HG02610 (cell line): ENCODE measurements at regions not wholly inside any gene's neighbourhood (a gene's known extent, or its start where the extent isn't known, plus 50 kb on each side); places are given as distances from the start of the nearest gene placed in this dataset.

Experiments used
- ATAC-seq: cut with Tn5 transposase; IDR thresholded peaks from one replicate; pipeline ENCODE4 v1.9.1; 2021; ENCODE audit warnings: mild to moderate bottlenecking, moderate library complexity; ENCODE audit not compliant: unreplicated experiment

DNA sequence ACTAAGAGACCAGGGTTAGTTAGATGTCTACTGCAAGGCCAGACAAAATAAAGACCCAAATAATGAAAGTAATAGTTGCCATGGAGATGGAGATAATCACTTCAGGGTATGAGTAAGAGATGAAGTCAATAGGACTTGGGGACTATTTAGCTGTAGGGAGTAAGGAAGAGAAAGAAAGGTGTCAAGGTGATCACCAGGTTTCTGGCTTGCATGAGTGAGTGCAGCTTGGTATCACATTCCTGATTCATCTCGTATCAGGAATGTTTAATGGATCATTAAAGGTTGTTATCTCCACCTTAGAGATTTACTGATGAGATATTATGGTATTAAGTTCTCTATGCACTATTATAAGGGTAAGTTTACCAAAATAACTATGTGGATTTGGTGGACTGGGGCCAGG is 357.4 kb upstream of the ATP11B start:
- ATAC-seq, result no peak

DNA sequence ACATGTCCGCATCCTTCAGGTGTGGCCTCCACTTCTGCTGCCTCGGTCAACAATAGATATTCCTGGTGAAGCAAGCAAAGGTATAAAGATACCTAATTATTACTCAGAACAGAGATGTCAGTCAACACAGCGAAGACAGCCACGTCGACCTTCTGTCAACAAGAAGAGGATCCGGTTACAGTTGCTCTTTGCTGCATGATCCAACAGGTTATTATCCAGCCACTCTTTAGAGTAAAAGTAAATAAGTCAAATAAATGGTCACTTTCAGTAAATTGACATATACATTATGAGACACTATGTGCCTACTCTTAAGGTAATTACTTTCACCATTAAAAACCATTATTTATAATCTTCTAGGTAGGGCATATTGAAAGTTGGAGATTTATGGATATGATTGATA is 356.8 kb upstream of the ATP11B start:
- ATAC-seq, result no peak

DNA sequence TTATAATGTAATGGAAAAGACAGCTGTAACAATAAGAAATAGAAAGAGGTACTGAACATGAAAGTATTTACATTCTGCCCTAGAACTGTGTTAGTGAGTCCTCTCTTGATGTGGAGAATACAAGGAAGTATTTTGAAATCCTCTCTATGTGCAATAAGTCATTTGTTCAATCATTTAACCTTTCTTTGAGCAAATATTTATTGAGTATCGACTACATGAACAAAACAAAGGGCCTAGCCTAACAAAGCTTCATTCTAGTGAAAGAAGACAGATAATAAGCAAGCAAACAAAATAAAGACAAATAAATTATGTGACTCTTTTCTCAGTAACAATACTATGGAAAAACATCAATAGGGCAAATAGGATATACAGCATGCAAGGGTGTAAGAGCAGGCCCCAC is 354.9 kb upstream of the ATP11B start:
- ATAC-seq, result no peak

DNA sequence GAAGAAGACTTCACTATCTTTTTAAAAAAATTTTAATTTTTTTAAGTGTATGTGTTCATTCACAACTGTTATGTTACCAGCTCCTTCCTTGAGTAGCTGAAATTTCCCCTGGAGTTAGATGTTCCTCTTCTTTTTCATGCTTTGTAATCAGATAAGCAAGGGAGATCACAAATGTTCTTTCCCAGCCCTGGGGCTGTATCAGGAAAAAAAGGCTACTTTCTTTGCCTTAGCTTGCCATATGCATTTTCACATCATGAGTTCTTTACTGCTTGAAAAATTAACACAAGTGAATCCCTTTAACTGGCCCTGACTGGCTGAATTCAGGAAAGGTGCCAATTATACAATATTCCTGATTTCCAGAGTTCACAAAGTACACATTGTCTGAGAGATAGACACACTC is 353.2 kb upstream of the ATP11B start:
- ATAC-seq, result no peak

DNA sequence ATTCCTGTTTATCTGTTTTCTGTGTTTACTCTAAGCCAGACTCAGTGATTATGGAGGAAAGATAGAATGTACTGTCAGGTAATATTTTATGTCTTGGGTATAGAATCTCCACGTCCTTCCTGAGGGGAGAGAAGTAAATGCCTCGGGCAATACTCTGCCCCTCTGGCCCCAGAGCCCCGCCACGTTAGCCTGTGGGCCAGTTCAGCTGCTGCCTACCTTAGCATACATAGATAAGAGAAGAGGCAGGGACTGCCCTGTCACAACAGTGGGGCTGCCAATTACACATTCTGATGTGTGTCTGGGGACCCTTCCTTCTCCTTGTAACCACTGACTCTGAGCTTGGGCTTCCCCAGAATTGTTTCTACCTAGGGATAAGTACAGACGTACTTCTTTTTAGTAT is 347.7 kb upstream of the ATP11B start:
- ATAC-seq, result no peak

DNA sequence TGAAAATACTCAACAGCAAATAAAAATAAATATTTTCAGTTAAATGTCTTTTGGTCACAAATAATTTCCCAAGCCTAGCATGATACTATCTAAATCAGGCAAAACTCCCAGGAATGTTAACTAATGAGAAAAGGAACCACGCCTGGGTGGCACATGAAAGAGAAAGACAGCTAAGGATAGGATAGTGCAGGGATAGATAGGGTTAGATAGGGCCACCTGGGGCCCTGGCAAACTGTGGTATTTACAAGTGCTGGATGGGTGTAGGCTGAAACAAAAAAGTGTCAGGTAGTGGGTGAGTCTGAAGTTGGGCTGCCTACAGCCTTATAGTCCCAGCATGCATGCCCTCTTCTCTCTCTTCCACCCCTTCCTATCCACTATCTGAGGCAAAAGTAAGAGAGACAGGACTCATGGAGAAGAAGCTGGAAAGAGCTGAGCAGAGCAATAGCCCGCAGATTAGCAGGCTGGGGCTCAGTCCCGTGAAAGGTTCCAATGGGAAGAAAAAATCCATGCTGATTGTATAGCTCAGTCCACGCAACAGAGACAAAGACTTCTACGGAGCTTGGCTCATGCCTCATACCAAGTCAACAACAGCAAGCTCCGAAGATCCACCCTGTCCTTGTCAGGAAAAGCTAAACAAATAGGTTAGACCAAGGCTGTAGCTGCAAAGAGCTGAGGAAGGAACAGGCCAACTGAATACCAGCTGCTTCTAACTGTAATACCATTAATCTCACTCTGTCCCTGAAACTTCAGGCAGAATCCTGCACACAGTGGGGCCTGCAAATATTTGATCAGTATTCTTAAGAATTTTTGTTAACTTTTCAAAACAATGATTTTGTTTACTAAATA is 342.1 kb upstream of the ATP11B start:
- no peak for ATAC-seq

DNA sequence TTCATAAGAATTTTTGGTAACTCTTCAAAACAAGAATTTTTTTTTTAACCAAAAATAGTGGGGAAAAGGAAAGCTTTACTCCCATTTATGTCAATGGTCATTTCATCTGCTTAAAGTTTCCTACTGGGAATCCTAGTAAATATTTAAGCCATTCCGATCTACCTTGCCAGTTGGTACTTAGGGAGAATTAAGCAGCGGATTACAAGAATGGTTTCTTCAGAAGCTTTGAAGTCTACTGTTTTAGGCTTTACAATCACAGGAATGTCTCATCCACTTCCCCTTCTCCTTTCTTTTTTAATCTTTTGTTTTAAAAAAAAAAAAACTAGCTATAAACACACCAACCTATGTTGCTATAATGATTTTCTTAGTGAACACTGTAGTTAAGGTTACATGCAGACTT is 341.4 kb upstream of the ATP11B start:
- no peak for ATAC-seq

DNA sequence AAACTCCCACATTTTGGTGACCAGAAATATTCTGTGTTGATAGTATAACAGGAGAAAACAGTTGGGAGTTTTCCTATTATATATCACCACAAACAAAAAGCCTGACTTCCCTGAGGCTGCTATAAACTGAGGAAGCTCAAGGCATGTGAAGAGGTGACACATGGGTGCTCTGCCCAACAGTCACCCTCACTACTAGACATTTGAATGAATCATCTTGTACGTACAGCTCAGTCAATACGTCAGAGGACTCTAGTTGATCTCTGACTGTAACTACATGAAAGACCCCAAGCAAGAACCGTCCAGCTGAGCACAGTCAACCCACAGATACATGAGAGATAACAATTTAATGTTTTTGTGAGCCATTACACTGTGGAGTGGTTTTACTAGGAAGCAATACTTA is 338.3 kb upstream of the ATP11B start:
- no peak for ATAC-seq

DNA sequence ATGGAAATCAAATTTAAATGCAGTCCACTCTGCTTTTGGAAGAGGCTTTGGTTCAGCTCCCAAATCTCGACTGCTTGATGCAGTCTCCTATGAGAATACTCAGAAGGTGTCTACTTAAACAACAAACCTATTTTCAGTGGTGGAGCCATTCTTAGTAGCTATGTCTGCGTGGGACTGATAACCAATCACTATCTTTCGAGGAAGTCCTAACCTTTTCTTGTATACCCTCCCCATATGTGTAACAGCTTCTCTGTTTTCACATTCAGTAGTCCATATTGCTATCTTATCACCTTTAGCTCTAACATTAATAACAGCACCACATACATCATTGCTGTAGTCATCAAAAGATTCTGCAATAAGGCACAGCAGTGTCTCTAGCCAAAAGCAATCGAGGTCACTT is 333.0 kb upstream of the ATP11B start:
- ATAC-seq, result no peak

DNA sequence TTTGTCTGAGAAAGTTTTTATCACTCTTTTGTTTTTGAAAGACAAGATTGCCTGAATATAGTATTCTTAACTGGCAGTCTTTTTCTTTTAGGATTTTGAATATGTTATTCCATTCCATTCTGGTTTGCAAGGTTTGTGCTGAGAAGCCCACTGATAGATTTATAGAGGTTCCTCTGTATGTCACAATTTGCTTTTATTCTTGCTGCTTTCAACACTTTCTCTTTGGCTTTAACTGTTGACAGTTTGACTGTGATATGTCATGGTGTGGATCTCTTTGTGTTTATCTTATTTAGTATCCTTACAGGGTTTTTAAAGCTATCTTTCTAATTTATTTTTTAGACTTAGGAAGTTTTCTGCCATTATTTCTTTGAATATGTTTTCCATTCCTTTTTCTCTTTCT is 331.2 kb upstream of the ATP11B start:
- no peak for ATAC-seq

DNA sequence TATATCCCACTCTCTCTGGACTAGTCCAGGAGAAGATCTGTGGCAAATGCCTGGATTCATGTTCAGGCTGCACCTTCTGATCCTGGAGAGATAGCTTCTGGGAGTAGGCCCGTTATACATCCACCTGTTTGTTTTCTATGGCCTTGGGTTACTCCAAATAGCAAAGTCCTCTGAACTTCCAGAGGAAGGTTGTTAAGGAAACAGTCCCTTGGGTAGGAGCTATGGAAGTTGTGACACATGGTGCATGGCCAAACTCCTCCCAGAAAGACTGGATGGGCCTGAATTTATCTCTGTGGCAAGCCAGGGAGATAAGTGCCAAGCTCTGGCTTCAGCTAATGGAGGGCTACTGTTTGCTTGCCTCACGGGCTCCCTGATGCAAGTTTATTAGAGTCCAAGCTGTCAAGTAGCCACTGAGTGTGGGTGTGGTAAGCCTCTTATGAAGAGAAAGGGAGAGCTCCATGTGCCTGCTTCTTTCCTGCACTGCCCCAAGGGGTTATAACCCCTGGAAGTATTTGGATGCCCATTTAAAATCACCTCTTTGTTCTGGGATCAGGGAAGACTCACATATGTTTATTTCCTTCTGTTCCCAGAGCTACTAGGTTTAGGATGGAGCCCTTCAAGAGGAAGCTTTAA is 328.7 kb upstream of the ATP11B start:
- no peak for ATAC-seq

DNA sequence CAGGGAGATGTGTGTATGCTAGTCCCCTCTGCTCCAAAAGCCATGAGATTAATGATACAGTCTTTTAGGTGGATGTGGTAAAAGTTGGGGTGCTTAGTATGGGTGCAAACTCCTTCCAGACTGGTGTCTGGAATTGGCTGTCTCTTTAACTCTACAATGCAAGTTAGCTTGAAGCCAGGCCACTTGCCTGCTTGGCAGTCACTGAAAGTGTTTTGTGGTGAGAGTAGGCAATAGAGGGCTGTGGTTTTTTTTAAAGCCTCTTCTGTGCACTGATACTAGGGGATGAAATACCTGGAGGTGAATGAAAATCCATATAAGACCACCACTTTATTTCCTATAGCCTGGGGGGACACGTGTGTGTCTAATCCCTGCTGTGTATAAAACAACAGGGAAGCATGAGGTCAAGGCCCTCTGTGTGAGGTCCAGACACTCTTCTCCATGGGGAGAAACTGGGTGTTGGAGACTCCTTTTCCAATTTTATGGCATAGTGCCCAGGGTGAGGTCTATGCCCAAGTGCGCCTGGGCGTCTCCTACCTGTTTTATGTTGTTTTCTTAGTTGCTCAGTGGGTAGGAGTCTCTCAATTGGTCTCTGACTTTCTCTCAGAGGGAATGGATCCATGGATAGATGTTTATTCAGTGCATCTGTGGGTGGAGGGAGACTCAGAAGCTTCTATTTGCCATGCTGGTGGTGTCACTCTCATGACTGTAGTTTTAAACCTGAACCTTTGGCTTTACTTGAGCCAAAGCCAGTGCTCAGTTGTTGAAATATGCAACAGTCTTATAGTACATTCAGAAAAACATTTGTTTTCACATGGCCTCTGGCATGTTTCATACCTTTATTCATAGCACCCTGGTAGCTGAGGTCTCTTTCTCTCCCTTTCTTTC is 327.8 kb upstream of the ATP11B start:
- no peak for ATAC-seq

DNA sequence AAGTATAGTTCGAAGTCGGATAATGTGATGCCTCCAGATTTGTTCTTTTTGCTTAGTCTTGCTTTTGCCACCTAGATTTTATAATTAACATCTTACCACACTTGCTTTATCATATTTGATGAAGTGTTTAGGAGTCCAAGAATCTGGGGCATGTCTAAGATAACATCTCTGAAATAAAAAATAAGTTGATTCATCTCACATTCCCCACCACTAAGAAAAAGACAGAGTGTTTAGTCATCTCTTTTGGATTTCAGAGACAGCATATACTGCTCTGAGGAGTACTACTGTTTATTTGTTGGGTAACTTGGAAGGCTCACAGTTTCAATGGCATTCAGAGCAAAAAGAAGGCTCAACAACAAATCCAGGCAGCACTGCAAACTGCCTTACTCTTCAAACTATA is 324.2 kb upstream of the ATP11B start:
- no peak for ATAC-seq

DNA sequence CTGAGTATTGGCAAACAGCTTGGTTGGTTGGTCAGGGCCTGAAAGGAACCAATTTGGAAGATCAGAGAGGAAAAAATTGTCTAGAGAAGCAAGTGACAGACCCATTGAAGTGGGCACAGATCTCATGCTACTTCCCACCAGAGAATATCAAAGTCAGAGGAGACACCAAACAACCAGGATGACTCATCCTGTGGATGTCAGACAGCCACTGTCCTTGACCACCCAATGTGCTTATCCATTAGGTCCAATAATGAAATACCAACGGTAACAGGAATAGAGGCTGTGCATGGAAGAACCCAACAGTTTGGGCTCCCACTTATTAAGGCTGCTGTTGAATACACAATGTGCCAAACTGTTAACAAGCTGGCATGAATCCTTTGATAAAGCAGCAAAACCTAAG is 323.1 kb upstream of the ATP11B start:
- ATAC-seq, result no peak

DNA sequence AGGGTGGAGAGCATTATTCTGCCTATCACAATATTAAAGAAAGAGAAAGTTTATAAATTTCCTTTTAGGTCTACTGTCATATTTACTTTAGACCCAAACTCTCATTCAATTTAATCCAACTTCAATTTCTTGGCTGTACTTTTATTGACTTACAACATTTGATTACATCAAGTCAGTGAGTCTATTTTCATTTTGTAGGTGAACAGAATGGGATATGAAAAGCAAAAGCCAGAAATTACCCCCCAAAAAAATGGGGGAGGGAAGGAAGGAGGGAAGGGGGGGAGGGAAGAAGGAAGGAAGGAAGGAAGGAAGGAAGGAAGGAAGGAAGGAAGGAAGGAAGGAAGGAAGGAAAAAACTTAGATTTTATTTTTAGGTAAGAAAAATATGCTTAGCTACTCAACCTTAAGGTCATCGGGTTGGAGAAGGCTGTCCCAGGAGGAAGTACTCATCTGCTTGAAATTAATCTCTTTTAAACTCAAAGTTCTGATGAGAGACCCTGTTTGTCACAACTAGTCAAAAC is 320.1 kb upstream of the ATP11B start:
- no peak for ATAC-seq

DNA sequence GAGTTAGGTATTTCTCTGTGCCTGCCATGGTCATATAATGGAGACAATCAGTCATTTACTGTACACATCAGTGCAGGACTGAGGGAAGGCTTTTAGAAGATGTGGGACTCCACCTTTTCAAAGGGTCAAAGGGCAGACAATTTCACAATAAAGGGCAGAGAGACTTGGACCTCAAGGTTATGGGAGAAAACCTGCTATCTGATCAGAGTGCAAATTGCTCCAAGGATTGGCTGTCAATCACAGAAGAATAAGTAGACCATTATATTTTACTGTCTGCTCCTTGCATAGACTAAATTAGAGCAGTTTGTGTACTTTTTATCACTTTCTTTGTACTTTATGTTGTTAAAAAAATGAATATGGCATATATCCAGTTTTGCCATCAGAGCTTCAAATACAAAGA is 314.9 kb upstream of the ATP11B start:
- no peak for ATAC-seq

DNA sequence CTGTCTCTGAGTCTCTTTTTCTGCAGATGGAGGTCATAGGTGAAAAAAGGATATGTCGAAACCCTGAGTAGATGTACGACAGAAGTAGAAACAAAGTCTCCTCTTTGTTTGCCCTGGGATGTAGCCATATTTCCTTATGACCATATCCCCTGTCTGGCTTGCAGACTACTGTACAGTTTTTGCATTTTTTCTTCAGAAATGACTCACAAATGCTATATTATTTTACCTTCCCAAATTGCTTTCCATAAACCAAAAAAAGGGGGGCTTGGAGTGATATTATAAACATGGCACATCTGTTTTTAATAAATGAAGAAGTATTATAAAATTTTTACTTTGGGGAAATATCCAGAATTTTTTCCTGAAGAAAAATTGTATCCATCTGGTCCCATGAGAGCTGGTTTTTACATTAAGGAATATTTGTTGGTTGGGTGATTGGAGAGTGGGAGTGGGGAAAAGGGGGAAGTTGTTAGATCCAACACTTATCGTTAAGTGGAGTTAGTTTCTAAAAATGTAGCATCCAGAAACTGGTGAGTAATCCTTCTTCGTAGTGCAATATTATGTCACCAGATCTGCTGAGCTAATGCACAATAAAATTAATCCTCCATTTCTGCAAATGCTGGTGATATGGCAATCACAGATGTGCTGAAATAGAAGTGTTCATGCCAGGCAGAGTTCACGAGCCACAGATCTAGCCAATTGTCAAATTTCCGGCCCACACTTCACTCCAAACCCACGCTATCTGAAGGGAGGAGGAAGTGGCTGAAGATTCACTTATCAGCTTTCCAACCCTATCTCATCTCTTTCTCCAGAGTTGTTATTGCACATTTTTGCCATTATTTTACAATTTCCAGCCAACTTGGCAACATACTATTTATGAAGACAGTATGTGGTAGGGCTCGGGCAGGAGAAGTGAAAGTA is 313.6 kb upstream of the ATP11B start:
- no peak for ATAC-seq

DNA sequence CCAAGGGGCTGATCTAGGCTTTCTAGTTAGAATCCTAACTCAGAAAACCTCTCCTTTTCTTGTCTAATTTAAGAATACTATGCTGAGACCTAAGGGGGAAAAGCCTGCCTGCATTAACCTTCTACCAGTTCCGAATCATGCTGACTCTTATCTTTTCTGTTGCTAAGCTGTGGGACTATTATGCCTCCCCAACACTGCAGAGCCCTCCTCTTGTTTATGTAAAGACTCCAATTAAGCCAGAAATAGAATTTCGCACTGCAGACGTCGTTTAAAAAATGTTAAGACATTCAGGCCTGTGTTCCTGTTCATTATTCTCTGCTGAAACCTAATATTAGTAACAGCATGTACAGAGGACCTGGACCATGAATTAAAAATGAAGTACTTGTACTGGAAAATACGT is 310.6 kb upstream of the ATP11B start:
- ATAC-seq, result no peak

DNA sequence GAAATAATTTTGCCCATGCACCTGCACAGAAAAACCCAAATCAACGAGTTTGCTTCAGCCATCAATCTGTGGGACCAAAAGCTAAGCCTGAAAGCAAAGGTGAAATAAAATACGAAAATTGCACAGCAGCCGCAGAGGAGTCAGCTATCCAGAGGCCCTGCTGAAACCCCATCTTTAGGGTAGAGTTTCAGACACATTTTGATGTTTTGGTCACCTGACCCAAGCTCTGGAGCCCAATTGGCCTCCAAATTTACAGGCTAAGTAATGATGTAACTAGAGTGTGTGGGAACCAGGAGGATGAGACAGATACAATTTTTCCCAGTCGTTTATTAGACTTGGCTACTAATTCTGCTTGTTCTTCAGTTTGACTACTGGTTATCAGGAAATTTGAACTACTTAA is 308.6 kb upstream of the ATP11B start:
- no peak for ATAC-seq

DNA sequence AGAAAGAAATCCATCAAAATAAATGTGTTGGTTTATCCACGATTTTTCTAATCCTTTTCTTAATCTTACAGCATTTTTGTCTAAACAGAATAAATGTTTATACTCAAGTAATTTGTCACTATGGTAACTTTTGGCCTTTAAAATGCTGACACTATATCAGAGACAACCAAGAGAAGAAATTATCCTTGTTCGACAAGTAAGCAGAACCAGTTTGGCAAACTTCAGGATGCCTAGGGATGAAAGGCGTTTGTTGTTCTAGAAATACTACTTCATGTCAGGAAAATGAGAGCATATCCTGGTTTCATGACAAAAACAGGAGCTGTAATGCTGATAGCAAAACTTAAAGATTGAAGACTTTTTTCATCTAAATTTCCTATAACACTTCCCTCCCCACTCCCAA is 308.0 kb upstream of the ATP11B start:
- no peak for ATAC-seq
